DMS 273 (cell line): ENCODE measurements at regions not wholly inside any gene's neighbourhood (a gene's known extent, or its start where the extent isn't known, plus 50 kb on each side); places are given as distances from the start of the nearest gene placed in this dataset.
"Not testable (repeated sequence)": the region's sequence is repeated elsewhere in the genome, so short reads cannot be mapped to it uniquely, and the experiment has no call there.

Experiments
- DNase-seq: peaks from one replicate; lab custom pipeline; 2025; ENCODE audit not compliant: unreplicated experiment; lab: John Stamatoyannopoulos, UW

DNA sequence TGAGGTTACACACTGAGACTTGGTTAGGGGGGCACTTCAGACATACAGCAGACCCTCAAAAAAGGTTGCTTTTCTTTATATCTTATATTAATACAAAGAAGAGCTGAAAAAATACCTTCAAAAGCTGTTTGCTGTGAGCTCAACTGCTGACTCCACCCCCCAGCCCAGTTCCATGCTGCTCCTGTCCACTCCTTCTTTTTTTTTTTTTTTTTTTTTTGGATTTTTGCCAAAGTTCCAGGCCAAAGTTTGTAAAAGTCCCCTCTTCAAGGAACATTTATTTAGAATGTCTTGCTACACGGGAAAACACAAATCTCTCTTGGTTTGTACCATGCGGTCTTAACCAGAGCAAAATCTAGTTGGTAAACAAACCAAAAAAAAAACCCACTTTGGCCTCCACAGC lies 85.3 kb upstream of the AKAP12 start:
- DNase-seq = peak; percentile 30

DNA sequence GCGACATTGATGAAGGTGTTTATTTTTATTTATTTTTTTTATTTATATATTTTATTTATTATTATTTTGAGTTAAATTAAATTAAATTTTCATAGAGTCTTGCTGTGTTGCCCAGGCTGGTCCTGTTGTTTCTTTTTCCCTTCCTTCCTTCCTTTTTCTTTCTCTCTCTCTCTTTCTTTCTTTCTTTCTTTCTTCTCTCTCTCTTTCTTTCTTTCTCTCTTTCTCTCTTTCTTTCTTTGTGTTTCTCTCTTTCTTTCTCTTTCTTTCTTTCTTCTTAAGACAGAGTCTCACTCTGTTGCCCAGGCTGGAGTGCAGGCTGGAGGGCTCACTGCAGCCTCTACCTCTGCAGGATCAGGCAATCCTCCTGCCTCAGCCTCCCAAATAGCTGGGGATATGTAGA lies 84.7 kb upstream of the AKAP12 start:
- DNase-seq = no peak

DNA sequence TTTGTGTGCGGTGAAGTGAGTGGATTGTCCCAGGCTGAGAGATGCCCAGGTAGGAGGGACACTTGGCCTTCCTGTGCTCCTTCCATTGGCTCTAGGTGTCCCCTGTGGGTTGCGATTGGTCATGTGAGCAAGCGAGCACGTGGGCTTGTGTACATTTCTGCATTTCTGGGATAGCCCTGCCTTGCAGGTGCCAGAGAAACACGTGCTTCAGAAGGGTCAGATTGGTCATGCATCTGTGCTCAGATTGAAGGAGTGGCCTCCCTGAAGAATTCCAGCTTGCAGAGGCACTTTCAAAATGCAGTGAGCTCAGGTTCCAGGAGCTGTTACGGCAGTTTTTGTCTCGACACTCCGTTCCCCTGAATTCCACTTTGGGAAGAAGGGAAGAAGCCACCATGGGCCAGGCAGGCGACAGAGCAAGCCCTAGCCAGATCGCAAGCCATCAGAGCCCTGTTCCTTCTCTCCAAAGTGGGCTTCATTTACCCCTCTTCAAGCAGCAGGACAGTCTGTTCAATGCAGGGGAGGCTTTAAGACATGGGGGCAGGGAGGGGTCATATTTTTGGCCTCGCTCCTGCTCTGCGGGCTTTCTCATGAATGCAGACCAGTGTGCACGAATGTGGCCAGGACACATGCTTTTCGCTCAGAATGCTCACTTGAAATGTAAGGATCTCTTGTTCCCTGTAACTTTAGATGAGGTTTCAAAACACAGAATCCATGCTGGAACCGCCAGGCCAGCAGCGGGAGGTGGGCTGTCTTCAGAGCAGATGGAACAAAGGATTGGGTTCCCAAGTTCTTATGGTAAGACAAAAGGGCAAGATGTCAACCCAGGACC lies 78.6 kb upstream of the AKAP12 start:
- peak; percentile 14 for DNase-seq

DNA sequence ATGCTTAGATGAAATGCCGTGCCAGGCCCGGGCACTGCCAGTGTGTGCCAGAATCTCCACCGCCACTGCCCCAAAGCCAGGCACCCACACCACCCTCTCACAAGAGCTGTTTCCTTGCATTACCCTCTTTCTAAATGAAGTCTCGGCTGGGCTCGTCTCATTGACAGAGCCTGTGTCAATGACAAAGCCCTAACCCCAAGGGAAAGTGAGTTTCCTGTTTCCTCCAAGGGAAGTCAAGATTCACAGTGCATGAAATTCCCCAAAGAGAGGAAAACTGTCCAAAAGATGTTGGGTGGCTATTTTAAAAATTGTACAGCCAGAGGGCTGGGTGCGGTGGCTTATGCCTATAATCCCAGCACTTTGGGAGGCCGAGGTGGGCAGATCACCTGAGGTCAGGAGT lies 75.4 kb upstream of the AKAP12 start:
- no peak for DNase-seq

DNA sequence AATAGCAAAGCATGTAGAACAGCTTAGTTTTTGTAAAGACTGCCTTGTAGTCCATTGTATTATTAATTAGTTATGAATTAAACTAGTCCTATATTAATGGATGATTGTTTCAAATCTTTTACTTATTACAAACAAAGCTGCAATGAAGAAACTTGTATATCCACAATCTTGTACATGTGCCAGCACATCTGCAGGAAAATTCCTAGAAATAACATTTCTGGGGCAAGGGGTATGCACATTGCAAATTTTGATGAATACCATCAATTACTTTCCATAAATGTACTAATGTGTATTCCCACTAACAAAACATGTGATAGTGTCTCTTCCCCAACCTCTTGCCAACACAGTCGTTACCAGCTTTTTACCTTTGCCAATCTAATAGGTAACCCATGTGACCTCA lies 73.6 kb upstream of the AKAP12 start:
- no peak for DNase-seq

DNA sequence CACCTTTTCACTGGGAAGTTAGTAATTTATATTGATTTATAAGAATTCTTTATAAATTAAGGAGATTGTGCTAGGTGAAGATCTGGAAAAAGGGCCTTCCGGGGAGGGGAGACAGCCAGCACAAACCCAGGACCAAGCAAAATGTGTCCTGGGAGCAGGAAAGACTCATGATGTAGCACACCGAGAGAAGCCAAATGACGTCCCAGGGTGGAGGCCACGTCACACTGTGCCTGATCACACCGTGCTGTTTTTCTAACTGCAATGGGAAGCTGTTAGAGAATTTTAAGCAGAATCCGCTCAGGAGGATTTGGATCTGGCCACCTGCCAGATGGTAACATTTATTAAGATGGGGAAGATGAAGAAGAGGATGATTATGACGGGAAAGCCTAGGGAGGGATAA lies 72.7 kb upstream of the AKAP12 start:
- no peak for DNase-seq

DNA sequence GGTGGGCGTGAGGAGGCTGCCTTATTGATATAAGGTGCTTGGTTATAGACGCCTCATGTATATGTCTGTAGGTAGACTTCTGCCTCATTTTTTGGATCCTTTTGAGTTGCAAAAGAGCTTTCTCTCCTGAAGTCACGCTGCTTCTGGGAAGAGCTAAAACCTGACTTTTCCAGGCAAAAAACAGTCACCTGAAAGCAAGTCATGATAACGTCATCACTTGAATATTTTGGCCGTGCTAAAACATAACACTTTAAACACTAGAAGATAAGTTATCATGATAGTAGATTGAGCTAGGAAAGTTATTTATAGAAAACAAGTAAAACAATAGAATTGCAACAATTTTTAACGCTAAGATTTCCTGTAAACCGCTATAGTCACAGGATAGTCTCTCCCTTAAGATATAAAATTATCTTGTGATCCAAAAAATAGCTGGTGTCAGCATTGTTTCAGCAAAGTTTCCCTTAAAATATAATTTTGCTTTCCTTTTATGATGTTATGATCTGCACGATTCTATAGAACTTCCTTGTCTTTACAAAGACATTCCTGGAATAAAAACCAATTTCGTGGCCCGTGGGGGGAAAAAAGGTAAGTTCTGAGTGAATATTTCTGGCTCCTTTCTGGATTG lies 69.0 kb upstream of the AKAP12 start:
- no peak for DNase-seq

DNA sequence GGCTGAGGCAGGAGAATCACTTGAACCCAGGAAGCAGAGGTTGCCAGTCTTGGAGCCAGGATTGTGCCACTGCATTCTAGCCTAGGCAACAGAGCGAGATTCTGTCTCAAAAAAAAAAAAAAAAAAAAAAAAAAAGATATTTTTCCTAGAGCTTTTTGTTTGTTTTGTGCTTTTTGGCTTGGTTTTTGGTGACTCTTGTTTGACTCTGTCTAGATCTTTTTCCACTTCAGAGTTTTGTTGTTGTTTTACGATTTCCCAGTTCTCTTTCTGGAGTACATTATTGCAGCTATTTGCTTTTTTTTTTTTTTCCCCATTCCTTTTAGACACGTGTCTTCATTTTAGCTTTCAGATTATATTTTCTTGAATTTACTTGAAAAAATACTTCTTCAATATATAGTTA lies 67.0 kb upstream of the AKAP12 start:
- no peak for DNase-seq

DNA sequence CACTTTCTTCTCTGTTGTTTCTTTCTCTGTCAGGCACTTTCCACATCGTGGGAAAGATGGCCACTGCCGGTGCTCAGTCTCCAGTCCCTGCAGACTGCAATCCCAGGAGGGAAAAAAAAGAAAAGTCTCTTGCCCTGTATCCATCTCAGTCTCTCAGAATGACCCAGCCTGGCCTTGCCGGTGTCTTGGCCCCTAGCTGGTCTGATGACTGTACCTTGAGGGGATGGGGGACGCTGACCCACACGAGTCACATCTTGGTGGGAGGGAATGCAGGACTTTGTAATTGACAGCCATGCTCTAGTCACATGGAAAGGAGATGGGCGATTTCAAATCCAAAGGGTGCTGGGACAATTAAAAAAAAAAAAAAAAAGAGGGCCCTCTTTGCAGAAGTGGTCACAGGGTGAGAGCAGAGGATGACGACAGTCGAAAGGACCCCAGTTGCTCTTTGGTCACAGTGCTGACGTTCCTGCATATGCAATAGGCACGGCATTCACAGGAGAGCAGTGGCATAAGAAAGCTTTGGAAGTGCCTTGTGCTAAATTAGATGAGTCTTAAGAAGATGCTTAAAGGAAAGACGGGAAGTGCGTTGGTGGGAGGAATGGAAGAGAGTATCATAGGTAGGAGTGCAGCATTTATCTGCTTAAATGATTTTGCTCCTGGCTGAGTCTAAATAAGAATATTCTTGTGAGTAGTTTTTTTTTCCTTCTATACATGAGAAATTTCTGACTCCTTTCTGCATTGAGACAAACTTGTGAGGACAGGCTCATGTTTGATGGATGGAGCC lies 63.9 kb upstream of the AKAP12 start:
- DNase-seq = no peak

DNA sequence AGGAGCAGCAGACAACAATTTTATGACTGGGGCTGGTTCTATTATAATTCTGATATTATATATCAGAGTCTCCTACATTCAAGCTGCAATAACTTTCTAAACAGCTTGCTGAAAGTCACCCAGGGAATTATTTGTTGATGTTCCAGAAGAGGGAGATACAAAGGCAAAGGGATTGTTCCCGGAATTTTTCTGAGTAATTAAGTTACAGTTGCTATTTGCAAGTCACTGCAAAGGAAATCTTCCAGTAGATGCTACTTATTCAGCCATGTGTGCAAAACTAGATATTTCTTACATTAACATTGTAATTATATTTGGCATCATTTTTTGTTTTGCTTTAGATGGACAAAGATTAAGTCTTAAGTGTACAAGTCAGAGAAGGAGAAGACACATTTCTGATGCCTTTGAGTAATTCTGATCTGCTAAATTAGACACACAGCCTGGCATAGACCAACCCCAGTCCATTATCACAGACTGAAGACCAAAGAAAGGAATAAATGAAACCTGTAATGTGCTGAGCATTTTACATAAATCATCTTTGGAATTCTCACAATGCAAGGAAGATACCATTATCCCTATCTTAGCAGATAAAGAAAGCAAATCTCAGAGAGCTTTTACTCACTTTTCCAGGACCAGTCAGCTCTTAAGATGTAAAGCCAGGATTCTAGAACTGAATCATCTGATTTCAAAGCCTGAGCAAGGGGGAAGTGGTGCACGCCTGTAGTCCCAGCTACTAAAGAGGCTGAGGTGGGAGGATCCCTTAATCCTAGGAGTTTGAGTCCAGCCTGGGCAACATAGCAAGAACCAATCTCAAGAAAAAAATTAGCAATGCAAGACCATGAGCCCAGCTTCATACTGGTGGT lies 62.6 kb upstream of the AKAP12 start:
- DNase-seq = no peak

DNA sequence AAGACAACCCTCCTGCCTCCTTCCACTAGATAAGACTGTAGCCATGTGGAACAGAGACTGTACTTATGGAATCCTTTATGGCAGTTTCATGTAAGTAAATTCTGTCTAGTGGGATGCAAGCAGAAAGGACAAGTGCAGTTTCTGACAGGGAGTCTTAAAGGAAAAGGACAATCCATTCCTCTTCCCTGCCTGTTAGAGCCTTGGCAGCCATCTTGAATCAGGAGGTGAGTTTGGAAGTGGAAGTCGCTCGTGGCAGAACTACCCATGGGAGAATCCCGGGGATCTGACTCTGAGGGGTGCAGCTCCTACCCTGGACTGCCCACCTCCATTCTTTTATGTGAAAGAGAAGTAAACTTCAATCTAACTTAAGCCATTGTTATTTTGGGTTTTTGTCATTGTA lies 61.4 kb upstream of the AKAP12 start:
- no peak for DNase-seq

DNA sequence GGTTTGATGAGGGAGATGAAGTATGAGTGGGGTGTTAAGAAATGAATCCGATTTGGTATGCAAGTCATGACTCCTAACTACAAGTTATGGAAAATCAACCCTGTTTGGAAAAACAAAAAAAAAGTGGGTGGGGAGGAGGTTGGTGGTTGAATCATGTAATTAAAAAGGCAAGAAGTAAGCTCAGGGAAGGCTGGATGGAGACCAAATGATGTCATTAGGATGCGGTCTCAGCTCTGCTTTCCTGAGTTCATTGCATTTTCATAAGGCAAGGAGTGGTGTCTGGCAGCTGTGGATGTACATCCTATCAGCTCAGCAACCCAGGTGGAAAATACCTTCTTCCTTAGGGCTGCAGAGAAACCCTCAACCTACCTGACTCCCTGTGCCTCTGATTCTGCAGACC lies 60.4 kb upstream of the AKAP12 start:
- DNase-seq = peak; percentile 8

DNA sequence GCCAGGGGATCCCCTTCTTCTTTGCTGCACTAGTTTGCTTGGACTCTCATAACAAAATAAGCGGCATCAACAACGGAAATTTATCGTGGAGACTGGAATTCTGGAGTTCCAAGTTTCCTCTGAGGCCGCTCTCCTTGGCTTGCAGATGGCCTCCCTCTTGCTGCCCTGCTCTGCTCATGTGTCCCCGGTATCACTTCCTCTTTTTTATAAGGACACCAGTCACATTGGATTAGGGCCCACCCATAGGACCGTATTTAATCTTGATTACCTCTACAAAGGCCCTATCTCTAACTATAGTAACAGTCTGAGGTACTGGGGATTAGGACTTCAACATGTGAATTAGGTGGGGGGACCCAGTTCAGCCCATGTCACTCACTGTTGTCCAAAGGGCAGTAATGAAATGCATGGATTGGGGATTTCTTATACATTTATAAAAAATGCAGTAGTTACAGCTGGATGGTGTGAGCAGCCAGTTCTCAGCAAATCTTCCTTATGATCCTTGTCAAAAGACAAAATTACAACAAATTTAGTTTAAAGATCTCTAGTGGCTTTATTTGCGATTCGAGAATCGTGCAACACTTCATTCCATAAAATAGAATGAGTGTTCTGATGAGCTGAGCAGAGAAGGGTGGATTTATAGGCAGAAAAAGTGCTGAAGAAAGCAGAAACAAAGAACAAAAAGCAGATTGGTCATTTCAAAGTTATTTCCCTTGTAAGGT lies 59.3 kb upstream of the AKAP12 start:
- DNase-seq = no peak

DNA sequence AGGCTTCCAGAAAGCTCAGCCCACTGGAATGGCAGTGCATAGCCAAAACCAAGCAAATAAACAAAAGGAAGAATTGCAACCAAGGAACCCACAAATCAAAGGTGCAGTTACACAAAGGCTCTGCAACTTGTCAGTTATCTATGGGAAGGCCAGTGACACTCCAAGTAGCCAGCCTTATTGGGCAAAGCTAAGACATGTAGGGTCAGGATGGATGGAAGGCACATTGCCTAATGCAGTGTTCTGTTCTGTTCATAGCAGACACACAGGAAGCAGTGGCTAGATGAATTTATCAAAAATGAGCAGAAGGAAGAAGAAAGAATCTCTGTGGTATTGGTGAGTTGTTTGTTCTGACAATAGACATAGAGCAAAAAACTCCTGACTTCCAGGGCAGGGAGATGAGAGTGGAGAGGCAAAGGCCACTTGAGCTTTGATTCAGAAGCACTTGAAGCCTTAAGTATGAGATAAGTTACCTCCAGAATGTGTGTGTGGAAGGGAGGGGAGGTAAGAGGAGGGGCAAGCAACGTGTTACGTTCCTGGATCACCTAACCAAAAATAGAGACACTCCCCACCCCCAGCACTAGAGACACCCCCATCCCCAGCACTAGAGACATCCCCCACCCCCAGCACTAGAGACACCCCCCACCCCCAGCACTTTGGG lies 57.9 kb upstream of the AKAP12 start:
- no peak for DNase-seq

DNA sequence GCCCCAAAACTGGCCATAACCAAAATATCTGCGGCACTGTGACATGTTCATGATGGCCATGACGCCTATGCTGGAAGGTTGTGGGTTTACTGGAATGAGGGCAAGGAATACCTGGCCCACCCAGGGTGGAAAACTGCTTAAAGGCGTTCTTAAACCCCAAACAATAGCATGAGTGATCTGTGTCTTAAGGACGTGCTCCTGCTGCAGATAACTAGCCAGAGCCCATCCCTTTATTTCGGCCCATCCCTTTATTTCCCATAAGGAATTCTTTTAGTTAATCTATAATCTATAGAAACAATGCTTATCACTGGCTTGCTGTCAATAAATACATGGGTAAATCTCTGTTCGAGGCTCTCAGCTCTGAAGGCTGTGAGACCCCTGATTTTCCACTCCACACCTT lies 56.8 kb upstream of the AKAP12 start:
- DNase-seq = not testable (repeated sequence)

DNA sequence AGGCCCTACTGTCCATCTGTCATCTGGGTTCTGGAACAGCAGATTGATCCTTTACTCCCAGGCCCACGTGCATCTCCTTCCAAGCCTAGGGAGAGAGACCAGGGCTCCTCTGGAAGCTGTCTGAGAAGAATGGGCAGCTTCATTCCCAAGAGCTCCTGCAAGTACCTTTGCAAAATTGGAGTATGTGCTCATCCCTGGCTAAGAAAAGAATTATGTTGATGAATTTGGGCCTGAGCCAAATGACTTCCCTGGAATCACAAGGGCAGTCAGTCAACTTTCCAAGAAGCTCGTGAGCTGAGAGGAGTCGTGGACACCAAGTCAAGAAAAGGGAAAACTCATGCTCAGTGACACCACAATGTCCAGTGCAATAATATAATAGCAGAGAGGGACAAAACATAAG lies 54.6 kb upstream of the AKAP12 start:
- no peak for DNase-seq

DNA sequence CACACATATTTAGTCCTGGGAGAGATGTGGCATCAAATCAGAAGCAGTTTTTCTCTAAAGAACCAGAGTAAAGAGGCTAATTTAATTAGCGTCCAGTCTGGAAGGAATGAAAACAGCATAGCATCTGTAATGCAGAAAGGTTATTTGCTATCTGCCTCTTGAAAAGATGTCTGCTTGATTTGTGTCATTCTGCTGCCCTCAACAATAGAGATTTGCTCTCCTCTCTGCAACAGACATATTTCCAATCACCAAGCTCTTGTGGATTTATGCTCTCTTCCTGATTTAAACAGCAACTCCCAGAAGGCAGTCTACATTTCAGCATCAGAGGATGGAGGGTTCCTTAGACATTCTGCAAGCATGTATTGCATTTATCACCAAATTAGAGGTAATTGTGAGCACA lies 53.5 kb upstream of the AKAP12 start:
- no peak for DNase-seq

DNA sequence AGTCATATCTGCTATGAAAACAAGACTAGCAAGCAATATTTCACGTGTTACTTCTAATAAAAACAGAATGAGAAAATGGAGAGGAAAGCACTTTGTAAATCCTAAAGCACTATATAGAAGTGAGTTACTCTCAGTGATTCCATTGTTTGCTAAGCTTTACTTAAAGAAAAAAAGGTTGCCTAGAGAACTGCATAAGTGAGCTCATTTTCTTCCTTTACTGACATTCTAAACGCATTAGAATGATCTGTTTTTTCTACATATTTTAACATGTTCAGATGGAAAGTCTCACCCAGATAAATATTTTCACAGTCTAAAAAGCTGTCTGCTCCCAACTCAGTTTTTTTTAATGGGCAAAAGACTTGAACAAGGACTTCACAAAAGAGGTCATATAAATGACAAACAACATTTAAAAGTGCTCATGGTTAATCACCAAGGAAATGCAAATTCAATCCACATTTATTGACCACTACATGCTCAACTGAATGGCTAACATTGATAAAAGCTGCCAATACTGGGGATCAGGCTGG lies 52.9 kb upstream of the AKAP12 start:
- DNase-seq = no peak
